Adrenal gland (tissue), 9 donors: ENCODE measurements at regions not wholly inside any gene's neighbourhood (a gene's known extent, or its start where the extent isn't known, plus 50 kb on each side); places are given as distances from the start of the nearest gene placed in this dataset.

ENCODE experiments used
- DNase-seq, 7 donors: peaks; one replicate each; pipeline ENCODE4 v3.0.0-alpha.2; 2019 to 2020
- H3K27ac ChIP-seq, 5 donors: fragments of 200-600 bp; sonication (generic) in 4 of 5; 1 replicate in 3 of 5; 2 replicates in 2 of 5; pipeline versions ENCODE4 v1.5.1 to v1.8.0; 2016 to 2020; ENCODE audit warnings: mild to moderate bottlenecking in 1 of 5
- H3K27me3 ChIP-seq: fragments of 200-600 bp; 2 replicates; pipeline ENCODE4 v1.8.0; 2021
- H3K36me3 ChIP-seq, 2 donors: fragments of 200-600 bp; replicated peaks in 1 of 2; 1 replicate in 1 of 2; 2 replicates in 1 of 2; pipeline versions ENCODE4 v1.5.1 to v1.8.0; 2018 to 2022
- H3K4me1 ChIP-seq, 2 donors: fragments of 200-600 bp; replicated peaks in 1 of 2; 1 replicate in 1 of 2; 2 replicates in 1 of 2; pipeline versions ENCODE4 v1.5.1 to v1.8.0; 2018 to 2021
- H3K4me3 ChIP-seq, 4 donors: fragments of 200-600 bp; sonication (generic) in 3 of 4; one replicate each; pipeline ENCODE4 v1.5.1; 2016 to 2018
- H3K9me3 ChIP-seq, 3 donors: fragments of 200-600 bp; sonication (generic) in 1 of 3; replicated peaks in 1 of 3; 1 replicate in 2 of 3; 2 replicates in 1 of 3; pipeline versions ENCODE4 v1.5.1 to v1.8.0; 2016 to 2021
- POLR2A ChIP-seq, 2 donors: fragments of 450-650 bp; IDR thresholded peaks; one replicate each; pipeline ENCODE4 v1.6.1; 2017; ENCODE audit warnings: antibody characterized with exemption in 2 of 2, mild to moderate bottlenecking in 2 of 2, moderate library complexity in 1 of 2
- WGBS, 4 donors: extraction: QIAGEN DNeasy Blood & Tissue Kit in 2 of 4; methylation state at CpG; one replicate each; pipeline versions ENCODE4 v1.1.5 to v1.1.7; 2013 to 2017; 5-methylcytosine and 5-hydroxymethylcytosine counted together
- intact Hi-C, 2 donors: fragments of 100-400 bp; cut with DNase I; formaldehyde crosslinking; loops; one replicate each; pipeline versions ENCODE4 v1.14.1 to v1.15.0; 2022 to 2023
- TF ChIP-seq, protein P1 (sequence below), 6 experiments: fragments of 450-650 bp in 4 of 6; fragments of 200-600 bp in 2 of 6; sonication (generic) in 1 of 6; IDR thresholded peaks; 1 replicate in 5 of 6; 2 replicates in 1 of 6; pipeline versions ENCODE4 v1.5.1 to v1.8.0; 2016 to 2021; ENCODE audit warnings: antibody characterized with exemption in 6 of 6, mild to moderate bottlenecking in 2 of 6, moderate library complexity in 1 of 6
- donor health status: healthy with polysubstance abuse.
- donor health status: Bipolar disorder and iron deficiency.
- donor health status: DM: yes; HTN: yes; CAD: no.
- donor health status: DM: no; HTN: no; CAD: no.
- donor health status: DM: no; HTN: no; CAD: no.

- no peak for TF ChIP-seq POLR2A (IDR thresholded peaks at IDR 0.05)
- TF ChIP-seq, protein P1, sequence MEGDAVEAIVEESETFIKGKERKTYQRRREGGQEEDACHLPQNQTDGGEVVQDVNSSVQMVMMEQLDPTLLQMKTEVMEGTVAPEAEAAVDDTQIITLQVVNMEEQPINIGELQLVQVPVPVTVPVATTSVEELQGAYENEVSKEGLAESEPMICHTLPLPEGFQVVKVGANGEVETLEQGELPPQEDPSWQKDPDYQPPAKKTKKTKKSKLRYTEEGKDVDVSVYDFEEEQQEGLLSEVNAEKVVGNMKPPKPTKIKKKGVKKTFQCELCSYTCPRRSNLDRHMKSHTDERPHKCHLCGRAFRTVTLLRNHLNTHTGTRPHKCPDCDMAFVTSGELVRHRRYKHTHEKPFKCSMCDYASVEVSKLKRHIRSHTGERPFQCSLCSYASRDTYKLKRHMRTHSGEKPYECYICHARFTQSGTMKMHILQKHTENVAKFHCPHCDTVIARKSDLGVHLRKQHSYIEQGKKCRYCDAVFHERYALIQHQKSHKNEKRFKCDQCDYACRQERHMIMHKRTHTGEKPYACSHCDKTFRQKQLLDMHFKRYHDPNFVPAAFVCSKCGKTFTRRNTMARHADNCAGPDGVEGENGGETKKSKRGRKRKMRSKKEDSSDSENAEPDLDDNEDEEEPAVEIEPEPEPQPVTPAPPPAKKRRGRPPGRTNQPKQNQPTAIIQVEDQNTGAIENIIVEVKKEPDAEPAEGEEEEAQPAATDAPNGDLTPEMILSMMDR (IDR thresholded peaks at IDR 0.05), result no peak
- H3K4me3 ChIP-seq, result no peak overlapping the region
- H3K36me3 ChIP-seq, result no peaks in the 10 kb centered on the region
- DNase-seq, result no peak
- H3K27ac ChIP-seq, result no peak overlapping the region
- H3K4me1 ChIP-seq, result no peaks in the 10 kb centered on the region
- no peaks in the 10 kb centered on the region for H3K9me3 ChIP-seq
- intact Hi-C loops, result no loop called here
- WGBS, 4 donors, result 12 to 43% (median 26%) methylated on average over 5 to 7 of the region's 7 CpGs
- no peaks in the 10 kb centered on the region for H3K27me3 ChIP-seq
These were observed 64.6 kb downstream of the TSPAN17 start for GRCh38 chr5:176711883-176712282.

- no peaks in the 10 kb centered on the region for H3K9me3 ChIP-seq
- no peaks in the 10 kb centered on the region for H3K4me1 ChIP-seq
- TF ChIP-seq, protein P1 (IDR thresholded peaks at IDR 0.05), result no peak
- TF ChIP-seq POLR2A (IDR thresholded peaks at IDR 0.05), result no peak
- no peak overlapping the region for H3K4me3 ChIP-seq
- 35 to 55% (median 46%) methylated on average over 17 of the region's 17 CpGs for WGBS, 4 donors
- DNase-seq, result no peak
- H3K36me3 ChIP-seq, result no peaks in the 10 kb centered on the region
- H3K27me3 ChIP-seq, result no peaks in the 10 kb centered on the region
- intact Hi-C loops, result no loop called here
- no peak overlapping the region for H3K27ac ChIP-seq
These were observed 65.4 kb downstream of the TSPAN17 start for GRCh38 chr5:176712546-176713304.

DNA sequence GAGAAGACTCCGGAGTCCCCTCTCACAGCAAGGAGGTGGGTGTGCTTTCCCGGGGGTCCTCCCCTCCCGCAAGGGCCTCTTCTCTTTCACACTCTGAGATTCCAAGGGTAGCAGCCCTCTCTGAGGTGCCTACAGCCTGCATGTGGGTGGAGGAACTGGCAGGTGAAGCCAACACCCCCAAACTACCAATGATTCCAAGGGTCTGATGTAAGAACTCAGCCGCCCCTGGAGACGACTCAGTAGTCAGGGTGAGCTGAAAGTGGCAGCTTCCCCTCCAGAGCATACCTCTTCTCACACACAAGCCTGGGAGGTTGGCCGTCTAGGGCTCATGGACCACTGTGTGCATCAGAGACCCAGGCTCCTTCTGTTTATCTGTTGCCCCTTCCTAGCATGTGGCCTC lies 66.1 kb downstream of the TSPAN17 start:
- TF ChIP-seq, protein P1 (IDR thresholded peaks at IDR 0.05), result no peak
- no peak for TF ChIP-seq POLR2A (IDR thresholded peaks at IDR 0.05)
- 78 to 92% (median 82%) methylated on average over 5 to 6 of the region's 6 CpGs for WGBS, 4 donors
- no peaks in the 10 kb centered on the region for H3K9me3 ChIP-seq
- H3K27ac ChIP-seq, result no peak overlapping the region
- no peaks in the 10 kb centered on the region for H3K4me1 ChIP-seq
- DNase-seq, result no peak
- H3K36me3 ChIP-seq, result no peaks in the 10 kb centered on the region
- H3K4me3 ChIP-seq, result no peak overlapping the region
- H3K27me3 ChIP-seq, result no peaks in the 10 kb centered on the region
- intact Hi-C loops, result no loop called here

DNA sequence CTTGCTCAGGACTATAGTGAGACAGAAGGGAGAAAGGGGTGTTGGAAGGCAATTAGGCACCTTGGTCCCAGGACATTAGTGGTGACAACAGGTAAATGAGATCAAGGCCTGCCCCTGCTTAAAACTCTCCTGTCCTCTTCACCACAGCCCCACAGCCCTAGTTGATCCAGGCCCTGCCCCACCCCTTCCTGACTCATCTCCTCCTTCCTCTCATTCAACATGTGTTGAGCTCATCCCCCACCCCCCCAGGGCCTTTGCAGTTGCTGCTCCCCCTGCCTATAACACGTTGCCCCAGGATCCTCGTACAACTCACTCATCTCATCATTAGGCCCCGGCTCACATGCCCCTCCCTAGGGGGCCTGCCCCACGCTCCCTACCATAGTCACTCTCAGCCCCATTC lies 66.8 kb downstream of the TSPAN17 start:
- H3K36me3 ChIP-seq, result no peaks in the 10 kb centered on the region
- H3K27me3 ChIP-seq, result no peaks in the 10 kb centered on the region
- intact Hi-C loops, result no loop called here
- no peaks in the 10 kb centered on the region for H3K4me1 ChIP-seq
- H3K9me3 ChIP-seq, result no peaks in the 10 kb centered on the region
- no peak for TF ChIP-seq POLR2A (IDR thresholded peaks at IDR 0.05)
- TF ChIP-seq, protein P1 (IDR thresholded peaks at IDR 0.05), result no peak
- H3K27ac ChIP-seq, result no peak overlapping the region
- WGBS, 4 donors, result 71 to 84% (median 83%) methylated on average over 4 of the region's 4 CpGs
- no peak for DNase-seq
- no peak overlapping the region for H3K4me3 ChIP-seq
